Hindlimb muscle (tissue), 1 donor: ENCODE measurements at regions not wholly inside any gene's neighbourhood (a gene's known extent, or its start where the extent isn't known, plus 50 kb on each side); places are given as distances from the start of the nearest gene placed in this dataset.

ENCODE experiments used
- DNase-seq: peaks from one replicate; pipeline ENCODE4 v3.0.0-alpha.2; 2013

DNA sequence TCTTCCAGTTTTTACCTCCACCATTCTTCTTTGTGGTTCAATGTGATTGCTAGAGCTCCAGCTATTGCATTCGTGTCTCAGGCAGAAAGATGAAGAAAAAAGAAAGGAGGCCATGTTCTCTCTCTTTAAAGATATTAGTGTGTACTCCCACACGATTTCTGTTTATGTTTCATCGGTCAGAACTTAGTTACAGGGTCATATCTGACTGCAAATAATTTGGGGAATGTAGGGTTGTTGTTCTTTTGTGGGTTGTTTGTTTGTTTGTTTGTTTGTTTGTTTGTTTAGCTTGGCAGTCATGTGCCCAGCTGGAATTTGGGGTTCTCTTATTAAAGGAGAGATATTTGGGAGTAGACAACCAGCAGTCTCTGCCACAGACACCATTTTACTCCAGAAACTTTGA, 53.6 kb upstream of the PIK3CG start:
- DNase-seq: no peak

DNA sequence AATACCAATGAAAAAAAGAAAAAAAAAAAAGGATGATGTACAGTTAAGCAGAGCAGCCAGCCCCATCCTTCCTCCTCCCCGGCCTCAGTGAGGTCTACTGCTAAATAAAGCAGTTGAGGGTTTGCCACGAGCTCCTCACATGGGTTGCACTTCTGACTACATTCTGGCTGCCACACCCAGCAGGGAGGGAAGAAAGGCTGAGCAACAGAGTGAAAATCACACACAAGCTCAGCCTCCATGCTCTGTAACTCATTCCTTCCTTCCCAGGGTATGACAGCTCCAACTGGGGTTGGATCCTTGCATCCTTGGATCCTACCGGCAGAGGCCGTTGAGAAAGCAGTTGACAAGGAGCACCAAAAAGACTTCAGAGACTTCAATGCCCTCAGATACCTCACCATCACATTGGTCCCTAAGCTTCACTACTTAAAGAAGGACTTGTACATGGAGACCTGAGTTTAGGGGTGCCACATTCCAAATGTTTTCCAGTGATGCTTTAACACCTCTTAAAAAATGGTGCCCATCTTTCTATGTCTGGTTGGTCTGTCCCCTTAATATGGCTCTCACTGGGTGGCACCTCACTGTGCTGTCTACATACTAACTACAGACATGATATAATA, 52.9 kb upstream of the PIK3CG start:
- peak; percentile 5 for DNase-seq

DNA sequence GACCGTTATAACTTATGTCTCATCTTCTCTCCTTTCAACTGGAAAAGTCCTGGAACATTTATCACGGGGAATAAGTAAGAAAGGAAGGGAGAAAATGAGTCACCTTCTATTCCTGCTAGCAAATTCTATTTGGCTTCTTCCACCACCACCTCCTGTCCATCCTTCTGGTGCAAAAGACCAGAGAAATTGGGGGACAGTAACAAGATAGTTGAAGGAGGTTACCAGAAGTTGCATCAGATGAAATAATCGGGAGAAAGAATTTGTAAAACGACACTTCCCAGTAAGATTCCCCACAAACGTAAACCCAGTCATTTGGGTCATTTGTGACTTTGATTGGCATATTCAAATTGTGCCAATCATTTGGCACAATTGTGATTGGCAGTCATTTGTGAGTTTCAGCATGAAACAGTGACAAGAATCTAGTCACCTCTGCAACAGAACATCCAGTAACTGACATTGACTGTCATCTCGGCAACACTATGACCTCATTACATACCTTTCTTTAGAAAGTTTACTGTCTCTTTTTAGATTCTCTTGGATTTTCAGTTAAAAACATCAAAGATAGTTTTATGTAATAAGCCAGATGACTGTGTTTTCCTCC, 51.3 kb upstream of the PIK3CG start:
- no peak for DNase-seq

DNA sequence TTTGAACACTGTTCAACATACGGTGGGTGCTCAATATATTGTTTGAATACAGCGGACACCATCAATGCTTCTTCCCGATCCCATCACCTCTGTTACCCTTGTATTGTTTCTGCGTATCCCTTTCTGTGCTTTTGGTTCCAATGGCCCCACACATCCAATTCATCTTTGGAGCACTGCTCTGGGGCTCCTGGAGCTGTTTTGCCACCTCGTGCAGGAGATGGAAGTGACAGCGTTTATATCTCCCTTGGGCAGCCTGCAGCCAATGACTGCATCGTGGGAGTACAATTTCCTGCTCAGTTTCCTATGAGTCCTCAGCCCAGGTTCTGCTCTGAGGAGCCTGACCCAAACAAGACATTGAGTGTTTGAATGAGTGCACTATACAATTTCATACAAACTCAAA, 50.2 kb upstream of the PIK3CG start:
- DNase-seq: no peak
